ENCODE measurements at regions not wholly inside any gene's neighbourhood (a gene's known extent, or its start where the extent isn't known, plus 50 kb on each side); places are given as distances from the start of the nearest gene placed in this dataset.

GRCh38 chr2:20552847-20553246 is 98.1 kb downstream of the HS1BP3 start:
- no peak overlapping the region for H2AFZ ChIP-seq (ENCODE audit: low read depth)
- no peak overlapping the region for H3K4me2 ChIP-seq
- no peak for TF ChIP-seq CTCF (conservative IDR thresholded peaks at IDR 0.05; ENCODE audit: low read depth, low read length)
- peaks cover 7% of the 10 kb centered on the region for H3K4me1 ChIP-seq (ENCODE audit: low read depth, poor library complexity, severe bottlenecking)
- no peak overlapping the region for H3K9ac ChIP-seq
- no peaks in the 10 kb centered on the region for H3K79me2 ChIP-seq (ENCODE audit: insufficient read depth, low read depth)
- H3K4me3 ChIP-seq (IDR thresholded peaks at IDR 0.05; ENCODE audit: insufficient read depth, low read depth, low read length) = no peak overlapping the region
- no peaks in the 10 kb centered on the region for H4K20me1 ChIP-seq (ENCODE audit: insufficient read depth)
- no peaks in the 10 kb centered on the region for H3K27me3 ChIP-seq (ENCODE audit: insufficient read depth, low read depth)
- no peak overlapping the region for H3K27ac ChIP-seq
- no peaks in the 10 kb centered on the region for H3K36me3 ChIP-seq (ENCODE audit: insufficient read depth)

- Histone ChIP-seq H3K79me2 (ENCODE audit: insufficient read depth, low read depth) (no peaks in the 10 kb centered on the region), H3K27ac (no peak overlapping the region), H3K27me3 (ENCODE audit: insufficient read depth, low read depth) (no peaks in the 10 kb centered on the region), H3K9ac (no peak overlapping the region), H3K4me2 (no peak overlapping the region), H4K20me1 (ENCODE audit: insufficient read depth) (no peaks in the 10 kb centered on the region), H3K4me1 (ENCODE audit: low read depth, poor library complexity, severe bottlenecking) (peaks cover 7% of the 10 kb centered on the region), H3K36me3 (ENCODE audit: insufficient read depth) (no peaks in the 10 kb centered on the region), H2AFZ (ENCODE audit: low read depth) (no peak overlapping the region), H3K4me3 (IDR thresholded peaks at IDR 0.05; ENCODE audit: insufficient read depth, low read depth, low read length) (no peak overlapping the region)
- no peak for TF ChIP-seq CTCF (conservative IDR thresholded peaks at IDR 0.05; ENCODE audit: low read depth, low read length)
These were observed 97.3 kb downstream of the HS1BP3 start for GRCh38 chr2:20553580-20553979.

GRCh38 chr2:20555954-20556353 is 94.9 kb downstream of the HS1BP3 start:
- Histone ChIP-seq H3K27me3 (ENCODE audit: insufficient read depth, low read depth) (no peaks in the 10 kb centered on the region), H3K9ac (no peak overlapping the region), H2AFZ (ENCODE audit: low read depth) (no peak overlapping the region), H3K36me3 (ENCODE audit: insufficient read depth) (no peaks in the 10 kb centered on the region), H3K79me2 (ENCODE audit: insufficient read depth, low read depth) (no peaks in the 10 kb centered on the region), H3K27ac (no peak overlapping the region), H3K4me2 (no peak overlapping the region), H4K20me1 (ENCODE audit: insufficient read depth) (no peaks in the 10 kb centered on the region), H3K4me1 (ENCODE audit: low read depth, poor library complexity, severe bottlenecking) (peaks cover 7% of the 10 kb centered on the region), H3K4me3 (IDR thresholded peaks at IDR 0.05; ENCODE audit: insufficient read depth, low read depth, low read length) (no peak overlapping the region)
- no peak for TF ChIP-seq CTCF (conservative IDR thresholded peaks at IDR 0.05; ENCODE audit: low read depth, low read length)

- Histone ChIP-seq H3K9ac (no peak overlapping the region), H2AFZ (ENCODE audit: low read depth) (no peak overlapping the region), H3K4me1 (ENCODE audit: low read depth, poor library complexity, severe bottlenecking) (peaks cover 5% of the 10 kb centered on the region), H3K36me3 (ENCODE audit: insufficient read depth) (no peaks in the 10 kb centered on the region), H3K27ac (no peak overlapping the region), H3K4me2 (no peak overlapping the region), H3K27me3 (ENCODE audit: insufficient read depth, low read depth) (no peaks in the 10 kb centered on the region), H3K79me2 (ENCODE audit: insufficient read depth, low read depth) (no peaks in the 10 kb centered on the region), H3K4me3 (IDR thresholded peaks at IDR 0.05; ENCODE audit: insufficient read depth, low read depth, low read length) (no peak overlapping the region), H4K20me1 (ENCODE audit: insufficient read depth) (no peaks in the 10 kb centered on the region)
- TF ChIP-seq CTCF (conservative IDR thresholded peaks at IDR 0.05; ENCODE audit: low read depth, low read length) = no peak
These were observed 94.1 kb downstream of the HS1BP3 start for GRCh38 chr2:20556756-20557155.
